Liver (tissue), 8 donors: ENCODE measurements at regions not wholly inside any gene's neighbourhood (a gene's known extent, or its start where the extent isn't known, plus 50 kb on each side); places are given as distances from the start of the nearest gene placed in this dataset.

Source experiments
- DNase-seq: peaks from one replicate; pipeline ENCODE4 v3.0.0-alpha.2; 2017; ENCODE audit warnings: low spot score
- H3K27ac ChIP-seq, 2 donors: one replicate each; pipeline ENCODE4 v1.7.0; 2013; ENCODE audit warnings: inconsistent platforms in 2 of 2, low read length in 2 of 2, control low read depth in 1 of 2, low read depth in 1 of 2, mild to moderate bottlenecking in 1 of 2
- H3K27me3 ChIP-seq, 4 donors: one replicate each; pipeline versions ENCODE4 v1.6.1 to v1.7.0; 2013; ENCODE audit warnings: low read length in 3 of 4, inconsistent platforms in 1 of 4, mild to moderate bottlenecking in 1 of 4, moderate library complexity in 1 of 4; ENCODE audit not compliant: control insufficient read depth in 4 of 4, insufficient read depth in 4 of 4
- H3K36me3 ChIP-seq, 4 donors: one replicate each; pipeline versions ENCODE4 v1.6.1 to v1.7.0; 2013; ENCODE audit warnings: low read length in 3 of 4, mild to moderate bottlenecking in 3 of 4, low read depth in 1 of 4, moderate library complexity in 1 of 4; ENCODE audit not compliant: control insufficient read depth in 4 of 4, insufficient read depth in 3 of 4
- H3K4me1 ChIP-seq, 4 donors: one replicate each; pipeline versions ENCODE4 v1.6.1 to v1.7.0; 2013; ENCODE audit warnings: low read length in 3 of 4, mild to moderate bottlenecking in 3 of 4, moderate library complexity in 1 of 4; ENCODE audit not compliant: control insufficient read depth in 4 of 4, insufficient read depth in 4 of 4
- H3K4me3 ChIP-seq, 3 donors: one replicate each; pipeline versions ENCODE4 v1.6.1 to v1.7.0; 2013; ENCODE audit warnings: low read length in 3 of 3, control low read depth in 1 of 3, low read depth in 1 of 3, mild to moderate bottlenecking in 1 of 3
- H3K9ac ChIP-seq, 2 donors: one replicate each; pipeline ENCODE4 v1.7.0; 2013; ENCODE audit warnings: low read length in 2 of 2, mild to moderate bottlenecking in 2 of 2, moderate library complexity in 2 of 2, control low read depth in 1 of 2, low read depth in 1 of 2
- H3K9me3 ChIP-seq, 4 donors: one replicate each; pipeline versions ENCODE4 v1.6.1 to v1.7.0; 2013; ENCODE audit warnings: low read length in 3 of 4; ENCODE audit not compliant: control insufficient read depth in 4 of 4
- FOXA1 ChIP-seq: IDR thresholded peaks from 2 replicates; pipeline ENCODE4 v1.6.1; 2016; ENCODE audit warnings: antibody characterized with exemption
- FOXA2 ChIP-seq: IDR thresholded peaks from 2 replicates; pipeline ENCODE4 v1.6.1; 2016; ENCODE audit warnings: antibody characterized with exemption
- GABPA ChIP-seq, 2 donors: IDR thresholded peaks in 1 of 2; conservative IDR thresholded peaks in 1 of 2; 2 replicates each; pipeline ENCODE4 v1.6.1; 2016; ENCODE audit warnings: antibody characterized with exemption in 2 of 2, mild to moderate bottlenecking in 1 of 2, moderate library complexity in 1 of 2
- HNF4A ChIP-seq, 2 donors: conservative IDR thresholded peaks; 2 replicates each; pipeline ENCODE4 v1.6.1; 2016; ENCODE audit warnings: antibody characterized with exemption in 2 of 2, mild to moderate bottlenecking in 2 of 2
- HNF4G ChIP-seq: IDR thresholded peaks from 2 replicates; pipeline ENCODE4 v1.6.1; 2016; ENCODE audit warnings: antibody characterized with exemption
- JUND ChIP-seq, 2 donors: IDR thresholded peaks; 2 replicates each; pipeline ENCODE4 v1.6.1; 2016; ENCODE audit warnings: antibody characterized with exemption in 2 of 2
- RAD21 ChIP-seq, 2 donors: IDR thresholded peaks; 2 replicates each; pipeline ENCODE4 v1.6.1; 2016; ENCODE audit warnings: antibody characterized with exemption in 2 of 2, mild to moderate bottlenecking in 2 of 2
- RXRA ChIP-seq, 2 donors: IDR thresholded peaks; 2 replicates each; pipeline ENCODE4 v1.6.1; 2017 to 2018; ENCODE audit warnings: antibody characterized with exemption in 2 of 2, mild to moderate bottlenecking in 1 of 2
- SP1 ChIP-seq: IDR thresholded peaks from 2 replicates; pipeline ENCODE4 v1.6.1; 2018; ENCODE audit warnings: antibody characterized with exemption, mild to moderate bottlenecking
- TAF1 ChIP-seq: conservative IDR thresholded peaks from 2 replicates; pipeline ENCODE4 v1.6.1; 2016; ENCODE audit warnings: antibody characterized with exemption, mild to moderate bottlenecking
- YY1 ChIP-seq: IDR thresholded peaks from 2 replicates; pipeline ENCODE4 v1.6.1; 2016; ENCODE audit warnings: antibody characterized with exemption, mild to moderate bottlenecking
- WGBS: extraction: QIAGEN DNeasy Blood & Tissue Kit; methylation state at CpG from one replicate; pipeline ENCODE4 v1.1.7; 2013; 5-methylcytosine and 5-hydroxymethylcytosine counted together
- TF ChIP-seq, protein P1 (sequence below): IDR thresholded peaks from 2 replicates; pipeline ENCODE4 v1.6.1; 2016; ENCODE audit warnings: antibody characterized with exemption
- TF ChIP-seq, protein P2 (sequence below): IDR thresholded peaks from 2 replicates; pipeline ENCODE4 v1.6.1; 2016; ENCODE audit warnings: antibody characterized with exemption
- TF ChIP-seq, protein P3 (sequence below): IDR thresholded peaks from 2 replicates; pipeline ENCODE4 v1.6.1; 2016; ENCODE audit warnings: antibody characterized with exemption
- TF ChIP-seq, protein P4 (sequence below): IDR thresholded peaks from 2 replicates; pipeline ENCODE4 v1.6.1; 2016; ENCODE audit warnings: antibody characterized with exemption, mild to moderate bottlenecking
- TF ChIP-seq, protein P5 (sequence below): fragments of 150-350 bp; IDR thresholded peaks from 2 replicates; pipeline ENCODE4 v1.5.1; 2017; ENCODE audit warnings: improper control_type of control experiment, low read depth, low read length; ENCODE audit not compliant: missing input control
- donor health status: healthy.
- donor health status: healthy.
- donor health status: healthy.
- donor health status: healthy.
- donor health status: healthy.

DNA sequence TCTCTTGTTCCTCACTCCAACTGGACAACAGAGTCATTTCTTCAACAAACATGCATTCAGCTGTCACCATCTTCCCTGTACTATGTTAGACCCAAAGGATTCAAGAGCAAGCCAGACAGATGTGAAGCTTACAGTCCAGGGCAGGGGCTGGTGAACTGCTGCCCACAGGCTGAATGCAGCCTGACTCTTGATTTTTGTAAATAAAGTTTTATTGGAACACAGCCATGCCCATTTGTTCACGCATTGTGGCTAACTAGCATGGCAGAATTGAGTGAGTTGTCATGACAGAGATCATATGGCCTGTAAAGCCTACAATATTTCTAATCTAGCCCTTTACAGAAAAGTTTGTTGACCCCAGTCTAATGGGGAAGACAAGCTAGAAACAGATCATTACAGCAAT, 208.7 kb downstream of the EMX2 start:
- no peak overlapping the region for H3K4me3 ChIP-seq
- H3K36me3 ChIP-seq, result no peaks in the 10 kb centered on the region
- no peak overlapping the region for H3K27ac ChIP-seq
- no peaks in the 10 kb centered on the region for H3K4me1 ChIP-seq
- H3K27me3 ChIP-seq, result no peaks in the 10 kb centered on the region
- H3K9me3 ChIP-seq, result no peaks in the 10 kb centered on the region
- H3K9ac ChIP-seq, result no peak overlapping the region
- DNase-seq, result no peak
- 95% methylated on average over 1 of the region's 1 CpG for WGBS
- TF ChIP-seq HNF4A (conservative IDR thresholded peaks at IDR 0.05) (no peak), HNF4G (no peak), GABPA (IDR thresholded peaks at IDR 0.05 in 1 of 2, conservative IDR thresholded peaks at IDR 0.05 in 1 of 2) (no peak), TAF1 (no peak), FOXA2 (no peak), JUND (IDR thresholded peaks at IDR 0.05) (no peak), SP1 (no peak), YY1 (no peak)
- TF ChIP-seq, protein P1, sequence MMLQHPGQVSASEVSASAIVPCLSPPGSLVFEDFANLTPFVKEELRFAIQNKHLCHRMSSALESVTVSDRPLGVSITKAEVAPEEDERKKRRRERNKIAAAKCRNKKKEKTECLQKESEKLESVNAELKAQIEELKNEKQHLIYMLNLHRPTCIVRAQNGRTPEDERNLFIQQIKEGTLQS, result no peak
- TF ChIP-seq, protein P2, sequence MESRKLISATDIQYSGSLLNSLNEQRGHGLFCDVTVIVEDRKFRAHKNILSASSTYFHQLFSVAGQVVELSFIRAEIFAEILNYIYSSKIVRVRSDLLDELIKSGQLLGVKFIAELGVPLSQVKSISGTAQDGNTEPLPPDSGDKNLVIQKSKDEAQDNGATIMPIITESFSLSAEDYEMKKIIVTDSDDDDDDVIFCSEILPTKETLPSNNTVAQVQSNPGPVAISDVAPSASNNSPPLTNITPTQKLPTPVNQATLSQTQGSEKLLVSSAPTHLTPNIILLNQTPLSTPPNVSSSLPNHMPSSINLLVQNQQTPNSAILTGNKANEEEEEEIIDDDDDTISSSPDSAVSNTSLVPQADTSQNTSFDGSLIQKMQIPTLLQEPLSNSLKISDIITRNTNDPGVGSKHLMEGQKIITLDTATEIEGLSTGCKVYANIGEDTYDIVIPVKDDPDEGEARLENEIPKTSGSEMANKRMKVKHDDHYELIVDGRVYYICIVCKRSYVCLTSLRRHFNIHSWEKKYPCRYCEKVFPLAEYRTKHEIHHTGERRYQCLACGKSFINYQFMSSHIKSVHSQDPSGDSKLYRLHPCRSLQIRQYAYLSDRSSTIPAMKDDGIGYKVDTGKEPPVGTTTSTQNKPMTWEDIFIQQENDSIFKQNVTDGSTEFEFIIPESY, result no peak

DNA sequence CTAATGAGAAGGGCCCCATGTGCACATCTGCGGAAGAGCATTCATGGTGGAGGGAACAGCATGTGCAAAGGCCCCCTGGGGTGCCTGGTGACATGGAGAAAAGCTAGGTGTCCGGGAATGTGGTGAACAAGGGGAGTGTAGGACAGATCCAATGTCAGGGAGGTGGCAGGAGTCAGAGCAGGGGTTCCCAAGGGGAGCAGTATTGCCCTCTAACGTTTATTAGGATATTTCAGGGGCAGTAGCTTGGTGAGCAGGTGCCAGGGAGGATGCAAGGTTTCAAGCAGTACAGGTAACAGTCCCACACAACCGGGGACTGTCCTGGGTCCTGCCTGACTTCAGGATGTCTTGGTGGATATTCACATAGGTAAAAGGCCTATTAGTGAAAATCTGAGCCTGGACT, 209.6 kb downstream of the EMX2 start:
- no peaks in the 10 kb centered on the region for H3K36me3 ChIP-seq
- no peak overlapping the region for H3K4me3 ChIP-seq
- no peaks in the 10 kb centered on the region for H3K4me1 ChIP-seq
- DNase-seq, result no peak
- H3K27ac ChIP-seq, result no peak overlapping the region
- no peaks in the 10 kb centered on the region for H3K27me3 ChIP-seq
- no peak for TF ChIP-seq FOXA1
- TF ChIP-seq HNF4A (conservative IDR thresholded peaks at IDR 0.05), result no peak
- no peak for TF ChIP-seq RAD21 (IDR thresholded peaks at IDR 0.05)
- TF ChIP-seq, protein P3, sequence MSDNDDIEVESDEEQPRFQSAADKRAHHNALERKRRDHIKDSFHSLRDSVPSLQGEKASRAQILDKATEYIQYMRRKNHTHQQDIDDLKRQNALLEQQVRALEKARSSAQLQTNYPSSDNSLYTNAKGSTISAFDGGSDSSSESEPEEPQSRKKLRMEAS, result no peak
- TF ChIP-seq RXRA (IDR thresholded peaks at IDR 0.05), result no peak
- TF ChIP-seq, protein P4, sequence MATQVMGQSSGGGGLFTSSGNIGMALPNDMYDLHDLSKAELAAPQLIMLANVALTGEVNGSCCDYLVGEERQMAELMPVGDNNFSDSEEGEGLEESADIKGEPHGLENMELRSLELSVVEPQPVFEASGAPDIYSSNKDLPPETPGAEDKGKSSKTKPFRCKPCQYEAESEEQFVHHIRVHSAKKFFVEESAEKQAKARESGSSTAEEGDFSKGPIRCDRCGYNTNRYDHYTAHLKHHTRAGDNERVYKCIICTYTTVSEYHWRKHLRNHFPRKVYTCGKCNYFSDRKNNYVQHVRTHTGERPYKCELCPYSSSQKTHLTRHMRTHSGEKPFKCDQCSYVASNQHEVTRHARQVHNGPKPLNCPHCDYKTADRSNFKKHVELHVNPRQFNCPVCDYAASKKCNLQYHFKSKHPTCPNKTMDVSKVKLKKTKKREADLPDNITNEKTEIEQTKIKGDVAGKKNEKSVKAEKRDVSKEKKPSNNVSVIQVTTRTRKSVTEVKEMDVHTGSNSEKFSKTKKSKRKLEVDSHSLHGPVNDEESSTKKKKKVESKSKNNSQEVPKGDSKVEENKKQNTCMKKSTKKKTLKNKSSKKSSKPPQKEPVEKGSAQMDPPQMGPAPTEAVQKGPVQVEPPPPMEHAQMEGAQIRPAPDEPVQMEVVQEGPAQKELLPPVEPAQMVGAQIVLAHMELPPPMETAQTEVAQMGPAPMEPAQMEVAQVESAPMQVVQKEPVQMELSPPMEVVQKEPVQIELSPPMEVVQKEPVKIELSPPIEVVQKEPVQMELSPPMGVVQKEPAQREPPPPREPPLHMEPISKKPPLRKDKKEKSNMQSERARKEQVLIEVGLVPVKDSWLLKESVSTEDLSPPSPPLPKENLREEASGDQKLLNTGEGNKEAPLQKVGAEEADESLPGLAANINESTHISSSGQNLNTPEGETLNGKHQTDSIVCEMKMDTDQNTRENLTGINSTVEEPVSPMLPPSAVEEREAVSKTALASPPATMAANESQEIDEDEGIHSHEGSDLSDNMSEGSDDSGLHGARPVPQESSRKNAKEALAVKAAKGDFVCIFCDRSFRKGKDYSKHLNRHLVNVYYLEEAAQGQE, result no peak
- TF ChIP-seq, protein P1, result no peak
- TF ChIP-seq, protein P5, sequence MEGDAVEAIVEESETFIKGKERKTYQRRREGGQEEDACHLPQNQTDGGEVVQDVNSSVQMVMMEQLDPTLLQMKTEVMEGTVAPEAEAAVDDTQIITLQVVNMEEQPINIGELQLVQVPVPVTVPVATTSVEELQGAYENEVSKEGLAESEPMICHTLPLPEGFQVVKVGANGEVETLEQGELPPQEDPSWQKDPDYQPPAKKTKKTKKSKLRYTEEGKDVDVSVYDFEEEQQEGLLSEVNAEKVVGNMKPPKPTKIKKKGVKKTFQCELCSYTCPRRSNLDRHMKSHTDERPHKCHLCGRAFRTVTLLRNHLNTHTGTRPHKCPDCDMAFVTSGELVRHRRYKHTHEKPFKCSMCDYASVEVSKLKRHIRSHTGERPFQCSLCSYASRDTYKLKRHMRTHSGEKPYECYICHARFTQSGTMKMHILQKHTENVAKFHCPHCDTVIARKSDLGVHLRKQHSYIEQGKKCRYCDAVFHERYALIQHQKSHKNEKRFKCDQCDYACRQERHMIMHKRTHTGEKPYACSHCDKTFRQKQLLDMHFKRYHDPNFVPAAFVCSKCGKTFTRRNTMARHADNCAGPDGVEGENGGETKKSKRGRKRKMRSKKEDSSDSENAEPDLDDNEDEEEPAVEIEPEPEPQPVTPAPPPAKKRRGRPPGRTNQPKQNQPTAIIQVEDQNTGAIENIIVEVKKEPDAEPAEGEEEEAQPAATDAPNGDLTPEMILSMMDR, result no peak
- TF ChIP-seq, protein P2, result no peak
- no peak for TF ChIP-seq TAF1
- 72% methylated on average over 4 of the region's 4 CpGs for WGBS
- H3K9ac ChIP-seq, result no peak overlapping the region
- H3K9me3 ChIP-seq, result no peaks in the 10 kb centered on the region
